ENCODE measurements at regions not wholly inside any gene's neighbourhood (a gene's known extent, or its start where the extent isn't known, plus 50 kb on each side); places are given as distances from the start of the nearest gene placed in this dataset.

DNA sequence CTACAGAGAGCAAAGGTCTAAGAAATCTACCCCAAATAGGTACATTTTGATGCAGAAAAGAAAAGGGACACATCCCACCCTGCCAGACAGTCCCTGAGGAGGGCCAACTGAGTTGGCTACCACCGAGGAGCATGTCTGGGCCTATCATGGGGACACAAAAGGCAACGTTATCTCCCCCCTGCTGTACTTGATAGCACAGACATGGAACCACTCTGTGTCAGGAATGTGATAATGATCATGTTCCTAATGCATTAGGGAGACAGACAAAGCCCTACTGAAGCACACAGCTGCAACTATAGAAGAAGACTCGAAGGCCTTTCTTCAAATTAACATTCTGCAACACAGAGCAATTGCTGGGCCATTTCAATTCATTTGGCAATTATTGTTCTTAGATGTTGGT, 84.5 kb downstream of the ENC1 start:
- TF ChIP-seq POLR2AphosphoS5 (IDR thresholded peaks at IDR 0.05) = no peak
- TF ChIP-seq EZH2 (IDR thresholded peaks at IDR 0.05; ENCODE audit: borderline replicate concordance, insufficient read depth, low read length, poor library complexity, severe bottlenecking) = no peak
- TF ChIP-seq CTCF (IDR thresholded peaks at IDR 0.05; ENCODE audit: poor library complexity, severe bottlenecking) = no peak
- no peak for TF ChIP-seq EP300 (conservative IDR thresholded peaks at IDR 0.05; ENCODE audit: poor library complexity, severe bottlenecking)
- TF ChIP-seq SMC3 (conservative IDR thresholded peaks at IDR 0.05; ENCODE audit: poor library complexity) = no peak
- no peak for TF ChIP-seq REST (IDR thresholded peaks at IDR 0.05; ENCODE audit: borderline replicate concordance)
- TF ChIP-seq TAF1 (IDR thresholded peaks at IDR 0.05; ENCODE audit: low read depth) = no peak
- no peak for TF ChIP-seq RAD21 (conservative IDR thresholded peaks at IDR 0.05)
- TF ChIP-seq MXI1 (conservative IDR thresholded peaks at IDR 0.05; ENCODE audit: poor library complexity, severe bottlenecking) = no peak
